ENCODE measurements at regions not wholly inside any gene's neighbourhood (a gene's known extent, or its start where the extent isn't known, plus 50 kb on each side); places are given as distances from the start of the nearest gene placed in this dataset.

DNA sequence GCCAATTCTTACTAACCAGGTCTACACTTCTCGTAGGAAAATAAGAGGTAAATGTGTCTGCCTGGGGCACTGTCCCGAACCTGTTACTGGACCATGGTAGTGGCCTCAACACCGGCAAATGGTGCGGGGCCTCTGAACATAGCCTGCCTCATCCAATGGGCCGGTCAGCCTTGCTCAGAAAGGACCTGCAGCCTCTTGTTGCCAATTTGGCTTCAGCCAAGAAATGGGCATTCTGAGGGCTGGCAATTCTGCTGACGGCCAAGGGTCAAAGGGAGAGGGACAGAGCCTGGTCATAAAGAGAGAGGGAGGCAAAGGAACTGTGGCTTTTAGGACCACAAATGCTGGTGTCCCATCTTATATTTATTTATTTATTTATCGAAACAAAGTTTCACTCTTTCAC lies 69.5 kb upstream of the ATP6AP2 start:
- H3K4me1 ChIP-seq (ENCODE audit: control insufficient read depth in 2 of 2, insufficient read depth in 2 of 2, low read length in 1 of 2), result no peaks in the 10 kb centered on the region
- H3K9me3 ChIP-seq (ENCODE audit: control insufficient read depth in 2 of 2, insufficient read depth in 1 of 2, low read depth in 1 of 2, low read length in 1 of 2), result no peaks in the 10 kb centered on the region
- no peaks in the 10 kb centered on the region for H3K36me3 ChIP-seq (ENCODE audit: control insufficient read depth in 2 of 2, insufficient read depth in 2 of 2, low read length in 1 of 2)
- H3K4me3 ChIP-seq (ENCODE audit: low read depth in 1 of 2, low read length in 2 of 2), result no peak overlapping the region
- no peaks in the 10 kb centered on the region for H3K27me3 ChIP-seq (ENCODE audit: control insufficient read depth in 1 of 2, insufficient read depth in 2 of 2, low read length in 2 of 2)
- H3K27ac ChIP-seq (ENCODE audit: low read depth in 2 of 2, low read length in 1 of 2), result no peak overlapping the region
- 88 to 95% methylated on average over 7 of the region's 7 CpGs for WGBS, 2 donors

DNA sequence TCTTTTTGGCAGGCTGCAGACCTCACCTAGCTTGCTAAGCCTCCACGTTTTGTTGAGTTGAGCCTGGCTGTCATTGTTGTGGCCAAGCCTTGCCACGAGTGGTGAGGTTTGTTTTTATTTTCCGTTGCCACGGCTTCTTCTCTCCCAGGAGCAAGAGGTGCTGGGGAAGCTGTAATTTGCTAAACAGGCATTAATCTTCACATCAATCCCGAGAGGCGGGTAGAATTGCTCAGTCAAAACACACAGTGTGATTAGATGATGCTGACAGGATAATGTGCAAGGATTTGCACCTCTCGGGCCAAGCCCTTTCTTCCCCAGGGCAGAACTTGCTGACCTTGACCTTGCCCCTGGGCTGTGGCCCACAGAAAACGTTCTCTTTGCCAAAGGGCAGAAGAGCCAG lies 72.2 kb upstream of the ATP6AP2 start:
- no peaks in the 10 kb centered on the region for H3K36me3 ChIP-seq (ENCODE audit: control insufficient read depth in 2 of 2, insufficient read depth in 2 of 2, low read length in 1 of 2)
- no peaks in the 10 kb centered on the region for H3K9me3 ChIP-seq (ENCODE audit: control insufficient read depth in 2 of 2, insufficient read depth in 1 of 2, low read depth in 1 of 2, low read length in 1 of 2)
- H3K27me3 ChIP-seq (ENCODE audit: control insufficient read depth in 1 of 2, insufficient read depth in 2 of 2, low read length in 2 of 2), result no peaks in the 10 kb centered on the region
- H3K4me3 ChIP-seq (ENCODE audit: low read depth in 1 of 2, low read length in 2 of 2), result no peak overlapping the region
- H3K27ac ChIP-seq (ENCODE audit: low read depth in 2 of 2, low read length in 1 of 2), result no peak overlapping the region
- no peaks in the 10 kb centered on the region for H3K4me1 ChIP-seq (ENCODE audit: control insufficient read depth in 2 of 2, insufficient read depth in 2 of 2, low read length in 1 of 2)
- WGBS, 2 donors, result 44 to 53% methylated on average over 8 of the region's 8 CpGs

DNA sequence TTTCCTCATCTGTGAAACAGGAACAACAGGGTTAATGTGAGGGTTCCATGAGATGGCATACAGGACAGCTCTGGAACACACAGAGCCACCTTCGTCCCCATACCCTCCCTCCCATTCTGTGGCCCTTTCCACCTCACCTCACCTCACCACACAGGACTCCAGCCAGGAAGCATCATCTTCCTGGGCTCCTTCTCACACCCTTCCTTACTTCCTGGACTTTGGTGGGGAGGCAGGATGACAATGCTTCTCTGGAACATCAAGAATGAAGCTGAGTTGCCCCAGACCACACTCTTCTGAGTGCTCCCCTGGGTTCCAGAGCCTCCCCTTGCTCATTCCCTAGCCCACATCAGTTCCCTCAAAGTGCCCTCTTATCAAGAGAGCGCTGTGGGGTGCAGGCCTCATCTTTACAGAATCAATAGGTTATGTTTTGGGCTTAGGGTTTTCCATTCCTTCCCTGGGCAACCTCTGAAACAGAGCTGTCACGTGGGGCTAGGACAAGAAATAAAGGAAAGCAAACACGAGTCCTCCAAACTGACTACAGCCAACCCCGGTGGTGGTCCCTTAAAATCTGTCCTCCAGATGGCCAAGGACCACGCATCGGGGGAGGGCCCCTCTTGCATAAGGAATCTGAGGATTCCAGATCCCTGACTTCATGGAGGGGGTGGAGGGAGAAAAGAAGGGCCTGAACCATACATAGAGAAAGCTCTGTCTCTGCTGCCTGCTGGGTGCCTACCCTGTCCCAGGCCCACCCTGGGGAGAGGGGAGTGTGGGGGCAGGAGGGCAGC lies 74.4 kb upstream of the ATP6AP2 start:
- no peaks in the 10 kb centered on the region for H3K9me3 ChIP-seq (ENCODE audit: control insufficient read depth in 2 of 2, insufficient read depth in 1 of 2, low read depth in 1 of 2, low read length in 1 of 2)
- 83 to 87% methylated on average over 7 of the region's 7 CpGs for WGBS, 2 donors
- H3K36me3 ChIP-seq (ENCODE audit: control insufficient read depth in 2 of 2, insufficient read depth in 2 of 2, low read length in 1 of 2), result no peaks in the 10 kb centered on the region
- H3K4me3 ChIP-seq (ENCODE audit: low read depth in 1 of 2, low read length in 2 of 2), result no peak overlapping the region
- H3K4me1 ChIP-seq (ENCODE audit: control insufficient read depth in 2 of 2, insufficient read depth in 2 of 2, low read length in 1 of 2), result no peaks in the 10 kb centered on the region
- no peak overlapping the region for H3K27ac ChIP-seq (ENCODE audit: low read depth in 2 of 2, low read length in 1 of 2)
- H3K27me3 ChIP-seq (ENCODE audit: control insufficient read depth in 1 of 2, insufficient read depth in 2 of 2, low read length in 2 of 2), result no peaks in the 10 kb centered on the region

DNA sequence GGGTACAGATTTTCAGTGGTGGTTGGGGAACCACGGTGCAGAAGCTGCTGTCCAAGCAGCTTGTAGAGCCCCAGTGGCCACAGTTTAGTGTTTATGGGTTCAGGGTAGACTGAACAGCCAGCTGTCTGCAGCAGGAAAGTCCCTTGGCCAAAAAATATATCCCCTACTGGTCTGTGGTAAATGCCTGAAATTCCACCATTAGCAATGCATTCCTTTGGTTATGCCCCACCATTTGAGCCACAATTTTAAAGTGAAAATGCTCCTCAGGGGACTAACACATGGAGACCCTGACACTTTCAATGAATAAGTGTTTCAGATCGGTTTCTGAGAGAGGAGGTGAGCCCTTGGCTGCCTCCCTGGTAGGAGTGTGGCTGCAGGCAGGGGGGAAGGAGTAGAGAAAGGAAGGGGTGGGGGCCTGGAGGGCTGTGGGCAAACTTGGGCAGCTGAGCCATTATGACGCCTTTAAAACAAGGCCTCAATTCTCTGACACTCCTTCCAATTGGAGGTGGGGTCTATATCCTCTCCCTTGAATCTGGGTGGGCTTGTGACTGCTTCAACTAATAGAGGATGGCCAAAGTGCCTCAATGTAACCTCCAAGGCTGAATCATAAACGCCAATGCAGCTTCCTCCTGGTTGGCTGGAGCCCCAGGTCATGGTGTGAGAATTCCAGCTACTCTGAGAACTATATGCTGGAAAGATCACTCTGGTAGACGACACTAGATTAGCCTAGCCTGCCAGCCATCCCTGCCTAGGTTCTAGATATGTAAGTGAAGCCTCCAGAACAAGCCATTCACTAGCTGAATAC lies 75.8 kb upstream of the ATP6AP2 start:
- WGBS, 2 donors, result 63 to 67% methylated on average over 5 of the region's 5 CpGs
- no peaks in the 10 kb centered on the region for H3K36me3 ChIP-seq (ENCODE audit: control insufficient read depth in 2 of 2, insufficient read depth in 2 of 2, low read length in 1 of 2)
- H3K4me1 ChIP-seq (ENCODE audit: control insufficient read depth in 2 of 2, insufficient read depth in 2 of 2, low read length in 1 of 2), result no peaks in the 10 kb centered on the region
- no peaks in the 10 kb centered on the region for H3K27me3 ChIP-seq (ENCODE audit: control insufficient read depth in 1 of 2, insufficient read depth in 2 of 2, low read length in 2 of 2)
- no peaks in the 10 kb centered on the region for H3K9me3 ChIP-seq (ENCODE audit: control insufficient read depth in 2 of 2, insufficient read depth in 1 of 2, low read depth in 1 of 2, low read length in 1 of 2)
- H3K4me3 ChIP-seq (ENCODE audit: low read depth in 1 of 2, low read length in 2 of 2), result no peak overlapping the region
- H3K27ac ChIP-seq (ENCODE audit: low read depth in 2 of 2, low read length in 1 of 2), result no peak overlapping the region

DNA sequence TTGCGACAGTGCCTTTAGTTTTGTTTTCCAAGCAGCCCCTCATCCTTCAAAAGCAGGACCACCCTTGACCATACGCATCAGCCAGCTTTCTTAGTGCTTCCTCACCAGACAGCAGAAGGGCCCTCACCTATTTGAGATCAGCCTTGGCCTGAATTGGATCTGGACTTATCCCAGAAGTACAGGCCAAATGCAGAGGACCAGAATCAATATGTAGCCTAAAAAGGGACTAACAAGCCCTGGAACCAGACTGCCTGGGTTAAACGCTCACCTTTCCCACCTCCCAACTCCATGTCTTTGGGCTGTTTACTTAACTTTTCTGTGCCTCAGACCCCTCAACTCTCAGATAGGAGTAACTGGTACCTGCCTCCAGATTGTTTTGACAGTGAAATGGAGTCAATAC lies 77.7 kb upstream of the ATP6AP2 start:
- 91 to 97% methylated on average over 3 of the region's 3 CpGs for WGBS, 2 donors
- Histone ChIP-seq H3K9me3 (ENCODE audit: control insufficient read depth in 2 of 2, insufficient read depth in 1 of 2, low read depth in 1 of 2, low read length in 1 of 2) (no peaks in the 10 kb centered on the region), H3K4me1 (ENCODE audit: control insufficient read depth in 2 of 2, insufficient read depth in 2 of 2, low read length in 1 of 2) (no peaks in the 10 kb centered on the region), H3K36me3 (ENCODE audit: control insufficient read depth in 2 of 2, insufficient read depth in 2 of 2, low read length in 1 of 2) (no peaks in the 10 kb centered on the region), H3K4me3 (ENCODE audit: low read depth in 1 of 2, low read length in 2 of 2) (no peak overlapping the region), H3K27ac (ENCODE audit: low read depth in 2 of 2, low read length in 1 of 2) (no peak overlapping the region), H3K27me3 (ENCODE audit: control insufficient read depth in 1 of 2, insufficient read depth in 2 of 2, low read length in 2 of 2) (no peaks in the 10 kb centered on the region)

DNA sequence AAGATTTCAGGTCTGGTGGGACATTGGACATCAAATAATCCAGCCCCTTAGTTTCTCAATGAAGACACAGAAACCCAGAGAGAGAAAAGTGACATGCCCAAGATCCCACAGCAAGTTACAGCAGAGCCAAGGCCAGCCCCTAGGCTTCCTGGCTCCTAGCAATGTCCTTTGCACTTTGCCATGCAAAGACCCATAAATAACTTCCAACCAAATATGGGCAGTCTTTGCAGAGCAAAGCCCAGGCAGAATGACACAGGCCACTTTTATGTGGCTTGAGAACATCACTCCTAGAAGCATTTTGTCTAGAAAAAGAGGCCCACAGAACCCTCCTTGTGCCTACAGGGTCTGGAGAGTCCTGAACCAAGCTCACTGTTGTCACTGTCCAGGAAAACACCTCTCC lies 78.1 kb upstream of the ATP6AP2 start:
- H3K27ac ChIP-seq (ENCODE audit: low read depth in 2 of 2, low read length in 1 of 2), result no peak overlapping the region
- no peaks in the 10 kb centered on the region for H3K27me3 ChIP-seq (ENCODE audit: control insufficient read depth in 1 of 2, insufficient read depth in 2 of 2, low read length in 2 of 2)
- H3K4me1 ChIP-seq (ENCODE audit: control insufficient read depth in 2 of 2, insufficient read depth in 2 of 2, low read length in 1 of 2), result no peaks in the 10 kb centered on the region
- H3K36me3 ChIP-seq (ENCODE audit: control insufficient read depth in 2 of 2, insufficient read depth in 2 of 2, low read length in 1 of 2), result no peaks in the 10 kb centered on the region
- no peaks in the 10 kb centered on the region for H3K9me3 ChIP-seq (ENCODE audit: control insufficient read depth in 2 of 2, insufficient read depth in 1 of 2, low read depth in 1 of 2, low read length in 1 of 2)
- H3K4me3 ChIP-seq (ENCODE audit: low read depth in 1 of 2, low read length in 2 of 2), result no peak overlapping the region

DNA sequence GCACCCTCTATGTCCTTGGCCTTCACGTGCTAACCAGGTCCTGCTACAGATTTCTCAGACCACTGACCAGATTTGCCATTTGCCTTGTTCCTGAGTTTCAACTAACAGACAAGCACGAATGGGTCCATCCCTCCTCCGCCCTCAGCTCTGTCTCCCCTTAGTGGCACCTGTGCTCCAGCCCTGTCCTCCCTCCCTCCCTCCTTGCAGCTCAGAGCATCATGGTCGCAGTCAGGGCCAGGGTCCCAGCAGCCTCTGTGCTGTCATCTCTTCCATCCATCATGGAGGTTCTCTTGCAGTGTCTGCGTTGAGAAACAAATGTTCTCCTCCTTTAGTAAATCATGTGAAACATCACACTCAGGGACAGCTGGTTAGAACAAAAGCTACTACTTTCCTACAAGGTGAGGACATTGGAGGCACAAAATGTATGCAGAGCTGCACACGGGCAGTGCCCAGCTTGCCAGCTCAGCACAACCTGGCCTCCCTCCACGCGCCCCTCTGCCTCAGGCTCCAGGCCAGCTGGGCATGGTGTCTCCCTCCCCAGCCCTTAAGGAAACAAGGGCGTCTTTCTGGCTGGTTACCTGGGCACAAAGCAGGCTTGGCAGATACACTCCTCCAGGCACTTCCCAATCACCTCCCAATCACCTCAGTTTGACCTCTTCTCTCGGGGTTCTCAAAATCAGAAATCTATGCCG lies 79.5 kb upstream of the ATP6AP2 start:
- WGBS, 2 donors, result 66 to 68% methylated on average over 11 of the region's 11 CpGs

DNA sequence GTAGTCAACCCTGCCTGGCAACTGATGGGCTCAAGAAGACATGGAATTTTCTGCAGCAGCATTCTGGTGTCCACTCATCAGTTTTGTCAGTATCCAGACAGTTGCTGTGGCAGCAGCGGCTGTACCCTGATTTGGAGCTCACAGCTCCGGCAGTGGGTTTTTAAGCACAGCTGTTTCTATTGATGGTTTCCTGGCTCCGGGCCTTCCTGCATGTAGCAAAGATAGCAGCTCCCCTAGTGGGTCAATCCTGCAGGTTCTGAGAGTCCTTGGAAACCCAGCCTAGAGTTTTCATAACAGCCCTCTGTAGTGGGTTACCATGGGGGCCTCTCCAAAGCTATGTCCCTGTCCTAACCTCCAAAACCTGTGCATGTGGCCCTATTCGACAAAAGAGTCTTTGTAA lies 84.0 kb upstream of the ATP6AP2 start:
- no peaks in the 10 kb centered on the region for H3K27me3 ChIP-seq (ENCODE audit: control insufficient read depth in 1 of 2, insufficient read depth in 2 of 2, low read length in 2 of 2)
- H3K36me3 ChIP-seq (ENCODE audit: control insufficient read depth in 2 of 2, insufficient read depth in 2 of 2, low read length in 1 of 2), result no peaks in the 10 kb centered on the region
- WGBS, 2 donors, result 64 to 67% methylated on average over 4 of the region's 4 CpGs
- H3K27ac ChIP-seq (ENCODE audit: low read depth in 2 of 2, low read length in 1 of 2), result no peak overlapping the region
- no peaks in the 10 kb centered on the region for H3K4me1 ChIP-seq (ENCODE audit: control insufficient read depth in 2 of 2, insufficient read depth in 2 of 2, low read length in 1 of 2)
- no peak overlapping the region for H3K4me3 ChIP-seq (ENCODE audit: low read depth in 1 of 2, low read length in 2 of 2)
- H3K9me3 ChIP-seq (ENCODE audit: control insufficient read depth in 2 of 2, insufficient read depth in 1 of 2, low read depth in 1 of 2, low read length in 1 of 2), result no peaks in the 10 kb centered on the region

More for the DNA sequence above, 79.5 kb upstream of the ATP6AP2 start:
- no peak overlapping the region for H3K4me3 ChIP-seq (ENCODE audit: low read depth in 1 of 2, low read length in 2 of 2)
- H3K27ac ChIP-seq (ENCODE audit: low read depth in 2 of 2, low read length in 1 of 2), result no peak overlapping the region
- no peaks in the 10 kb centered on the region for H3K36me3 ChIP-seq (ENCODE audit: control insufficient read depth in 2 of 2, insufficient read depth in 2 of 2, low read length in 1 of 2)
- H3K9me3 ChIP-seq (ENCODE audit: control insufficient read depth in 2 of 2, insufficient read depth in 1 of 2, low read depth in 1 of 2, low read length in 1 of 2), result no peaks in the 10 kb centered on the region
- no peaks in the 10 kb centered on the region for H3K27me3 ChIP-seq (ENCODE audit: control insufficient read depth in 1 of 2, insufficient read depth in 2 of 2, low read length in 2 of 2)
- H3K4me1 ChIP-seq (ENCODE audit: control insufficient read depth in 2 of 2, insufficient read depth in 2 of 2, low read length in 1 of 2), result no peaks in the 10 kb centered on the region

DNA sequence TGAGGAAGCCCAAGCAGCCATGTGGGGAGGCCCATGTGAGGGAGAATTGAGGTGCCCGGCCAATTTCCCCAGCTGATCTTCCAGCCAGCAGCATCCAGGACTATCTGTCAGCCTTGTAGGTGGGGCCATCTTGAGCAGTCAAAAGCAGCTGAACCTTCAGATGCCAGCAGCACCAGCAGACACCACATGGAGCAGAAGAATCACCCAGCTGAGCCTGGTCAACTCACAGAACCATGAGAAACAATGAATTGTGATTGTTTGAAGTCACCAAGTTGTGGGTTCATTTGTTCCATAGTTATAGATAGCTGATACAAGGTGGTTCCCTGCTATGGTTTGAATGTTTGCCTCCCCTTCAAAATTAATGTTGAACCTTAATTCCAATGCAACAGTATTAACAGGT lies 85.1 kb upstream of the ATP6AP2 start:
- no peak overlapping the region for H3K27ac ChIP-seq (ENCODE audit: low read depth in 2 of 2, low read length in 1 of 2)
- H3K36me3 ChIP-seq (ENCODE audit: control insufficient read depth in 2 of 2, insufficient read depth in 2 of 2, low read length in 1 of 2), result no peaks in the 10 kb centered on the region
- H3K4me3 ChIP-seq (ENCODE audit: low read depth in 1 of 2, low read length in 2 of 2), result no peak overlapping the region
- WGBS, 2 donors, result 0 to 45% methylated on average over 1 of the region's 1 CpG
- H3K27me3 ChIP-seq (ENCODE audit: control insufficient read depth in 1 of 2, insufficient read depth in 2 of 2, low read length in 2 of 2), result no peaks in the 10 kb centered on the region
- H3K4me1 ChIP-seq (ENCODE audit: control insufficient read depth in 2 of 2, insufficient read depth in 2 of 2, low read length in 1 of 2), result no peaks in the 10 kb centered on the region
- H3K9me3 ChIP-seq (ENCODE audit: control insufficient read depth in 2 of 2, insufficient read depth in 1 of 2, low read depth in 1 of 2, low read length in 1 of 2), result no peaks in the 10 kb centered on the region

Data from esophagus (tissue), 2 donors.